Aorta (tissue), 5 donors: ENCODE measurements at regions not wholly inside any gene's neighbourhood (a gene's known extent, or its start where the extent isn't known, plus 50 kb on each side); places are given as distances from the start of the nearest gene placed in this dataset.

Experiments used
- ATAC-seq: fragments of 200-7000 bp; cut with Tn5 transposase; one replicate; pipeline ENCODE4 v1.9.1; 2022; ENCODE audit warnings: moderate library complexity; ENCODE audit not compliant: low FRiP score
- DNase-seq, 2 donors: peaks; one replicate each; pipeline ENCODE4 v3.0.0-alpha.2; 2020
- H3K27ac ChIP-seq, 2 donors: one replicate each; pipeline ENCODE4 v1.5.1; 2013; ENCODE audit warnings: low read length in 2 of 2, mild to moderate bottlenecking in 2 of 2, moderate library complexity in 2 of 2, control low read depth in 1 of 2, inconsistent platforms in 1 of 2, low read depth in 1 of 2
- H3K27me3 ChIP-seq, 2 donors: one replicate each; pipeline ENCODE4 v1.6.1; 2013; ENCODE audit warnings: control low read depth in 1 of 2, low read length in 1 of 2, mild to moderate bottlenecking in 1 of 2, moderate library complexity in 1 of 2; ENCODE audit not compliant: insufficient read depth in 2 of 2, control insufficient read depth in 1 of 2
- H3K36me3 ChIP-seq, 2 donors: one replicate each; pipeline ENCODE4 v1.6.1; 2013; ENCODE audit warnings: control low read depth in 1 of 2, low read length in 1 of 2, mild to moderate bottlenecking in 1 of 2; ENCODE audit not compliant: insufficient read depth in 2 of 2, control insufficient read depth in 1 of 2
- H3K4me1 ChIP-seq, 2 donors: one replicate each; pipeline ENCODE4 v1.6.1; 2013; ENCODE audit warnings: low read length in 2 of 2, control low read depth in 1 of 2, mild to moderate bottlenecking in 1 of 2, moderate library complexity in 1 of 2; ENCODE audit not compliant: insufficient read depth in 2 of 2, control insufficient read depth in 1 of 2
- H3K4me3 ChIP-seq, 2 donors: one replicate each; pipeline ENCODE4 v1.5.1; 2013; ENCODE audit warnings: low read length in 2 of 2, control low read depth in 1 of 2, mild to moderate bottlenecking in 1 of 2
- H3K9me3 ChIP-seq: one replicate; pipeline ENCODE4 v1.6.1; 2013; ENCODE audit warnings: mild to moderate bottlenecking, low read length; ENCODE audit not compliant: control insufficient read depth
- WGBS, 2 donors: extraction: QIAGEN DNeasy Blood & Tissue Kit; methylation state at CpG; one replicate each; pipeline ENCODE4 v1.1.7; 2013; 5-methylcytosine and 5-hydroxymethylcytosine counted together
- intact Hi-C, 2 donors: fragments of 100-400 bp; cut with DNase I; formaldehyde crosslinking; loops; one replicate each; pipeline versions ENCODE4 v1.14.2 to v1.15.0; 2022
- donor health status: healthy with polysubstance abuse.
- donor health status: Bipolar disorder and iron deficiency.
- donor health status: DM: no; HTN: no; CAD: no.
- donor health status: DM: no; HTN: no; CAD: no.
- donor health status: DM: yes; HTN: yes; CAD: no.

- WGBS, 2 donors: 86 to 92% methylated on average over 3 of the region's 3 CpGs
- Histone ChIP-seq H3K4me1 (no peaks in the 10 kb centered on the region), H3K27ac (no peak overlapping the region), H3K36me3 (no peaks in the 10 kb centered on the region), H3K4me3 (no peak overlapping the region), H3K9me3 (no peaks in the 10 kb centered on the region), H3K27me3 (no peaks in the 10 kb centered on the region)
- intact Hi-C loops: no loop called here
- ATAC-seq: no peak
- DNase-seq: no peak
Observed at GRCh38 chr1:191869790-191870312, 288.4 kb upstream of the RGS18 start.

GRCh38 chr1:191870490-191870889, 287.8 kb upstream of the RGS18 start:
- no peak overlapping the region for H3K4me3 ChIP-seq
- 87 to 91% methylated on average over 3 of the region's 3 CpGs for WGBS, 2 donors

DNA sequence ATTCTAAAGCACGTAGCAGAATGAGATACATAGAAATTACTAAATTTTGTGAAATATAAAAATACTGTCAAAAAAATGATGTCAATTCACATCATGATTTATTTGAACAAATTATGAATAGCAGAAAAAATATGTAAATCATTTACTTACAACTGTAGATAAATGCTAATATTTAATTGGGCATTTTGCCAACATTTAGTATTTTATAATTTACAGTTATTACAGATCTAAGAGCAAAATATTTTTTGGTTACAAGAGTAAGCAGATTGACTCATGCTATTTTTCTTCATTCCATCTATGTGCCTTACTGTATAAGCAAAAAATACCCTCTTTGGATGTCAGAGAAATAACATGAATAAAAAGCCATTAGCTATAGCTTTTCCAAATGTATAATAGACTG, 282.3 kb upstream of the RGS18 start:
- intact Hi-C loops: no loop called here
- H3K27ac ChIP-seq: no peak overlapping the region
- H3K4me1 ChIP-seq: no peaks in the 10 kb centered on the region
- H3K9me3 ChIP-seq: no peaks in the 10 kb centered on the region
- H3K4me3 ChIP-seq: no peak overlapping the region
- H3K36me3 ChIP-seq: no peaks in the 10 kb centered on the region
- no peak for DNase-seq
- WGBS, 2 donors: 91 to 95% methylated on average over 1 of the region's 1 CpG
- H3K27me3 ChIP-seq: no peaks in the 10 kb centered on the region
- ATAC-seq: no peak

More at GRCh38 chr1:191870490-191870889, 287.8 kb upstream of the RGS18 start:
- Histone ChIP-seq H3K27me3 (no peaks in the 10 kb centered on the region), H3K4me1 (no peaks in the 10 kb centered on the region), H3K9me3 (no peaks in the 10 kb centered on the region), H3K36me3 (no peaks in the 10 kb centered on the region), H3K27ac (no peak overlapping the region)
- ATAC-seq (no peak), DNase-seq (no peak)
- intact Hi-C loops: no loop called here

DNA sequence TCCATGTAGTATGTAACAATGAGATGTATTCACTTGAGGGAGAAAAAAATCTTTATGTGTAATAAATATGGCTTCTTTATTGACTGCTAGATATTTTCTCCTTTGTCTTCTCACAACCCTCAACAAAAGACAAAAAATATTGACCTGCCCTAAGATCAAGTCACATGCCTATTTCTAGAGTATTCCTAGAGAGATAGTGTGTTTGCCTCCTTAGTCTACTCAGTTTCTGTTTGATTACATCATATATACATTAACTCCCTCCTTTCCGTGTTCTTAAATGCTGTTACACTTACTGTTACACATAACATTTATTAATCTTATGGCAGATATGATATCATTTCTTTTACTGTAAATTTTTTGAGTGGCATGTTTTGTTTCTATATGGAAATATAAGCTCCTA, 281.6 kb upstream of the RGS18 start:
- WGBS, 2 donors: 76 to 83% methylated on average over 1 of the region's 1 CpG
- Histone ChIP-seq H3K9me3 (no peaks in the 10 kb centered on the region), H3K27me3 (no peaks in the 10 kb centered on the region), H3K36me3 (no peaks in the 10 kb centered on the region), H3K4me1 (no peaks in the 10 kb centered on the region), H3K27ac (no peak overlapping the region), H3K4me3 (no peak overlapping the region)
- intact Hi-C loops: no loop called here
- DNase-seq (no peak), ATAC-seq (no peak)

GRCh38 chr1:191882870-191883269, 275.4 kb upstream of the RGS18 start:
- 7 to 14% methylated on average over 1 of the region's 1 CpG for WGBS, 2 donors
- Histone ChIP-seq H3K4me3 (no peak overlapping the region), H3K27ac (no peak overlapping the region), H3K9me3 (no peaks in the 10 kb centered on the region), H3K4me1 (no peaks in the 10 kb centered on the region), H3K36me3 (no peaks in the 10 kb centered on the region), H3K27me3 (no peaks in the 10 kb centered on the region)
- ATAC-seq (no peak), DNase-seq (no peak)
- intact Hi-C loops: no loop called here

DNA sequence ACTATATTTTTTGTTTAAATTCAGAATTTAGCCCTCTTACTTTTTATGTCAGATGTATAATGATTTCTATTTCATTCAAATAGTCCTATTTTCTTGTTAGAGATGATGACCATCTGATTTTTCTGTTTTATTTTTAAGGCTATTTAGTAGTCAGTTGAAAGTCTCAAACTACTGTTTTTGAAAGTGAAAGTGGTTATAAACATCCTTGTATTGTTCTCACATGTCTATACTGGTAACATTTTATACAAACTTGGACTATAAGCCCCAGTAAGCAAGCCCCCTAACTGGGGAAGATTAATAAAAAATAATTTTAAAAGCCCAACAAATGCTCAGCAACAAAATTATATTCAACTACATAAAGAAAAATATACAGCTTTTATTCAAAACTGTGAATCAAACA, 271.3 kb upstream of the RGS18 start:
- H3K4me3 ChIP-seq: no peak overlapping the region
- no peaks in the 10 kb centered on the region for H3K36me3 ChIP-seq
- intact Hi-C loops: no loop called here
- no peak for ATAC-seq
- no peak for DNase-seq
- no peaks in the 10 kb centered on the region for H3K4me1 ChIP-seq
- no peak overlapping the region for H3K27ac ChIP-seq
- no peaks in the 10 kb centered on the region for H3K27me3 ChIP-seq
- peaks cover 2% of the 10 kb centered on the region for H3K9me3 ChIP-seq

- peak; percentile 15 for ATAC-seq
- Histone ChIP-seq H3K27me3 (no peaks in the 10 kb centered on the region), H3K27ac (no peak overlapping the region), H3K4me1 (no peaks in the 10 kb centered on the region), H3K4me3 (no peak overlapping the region), H3K36me3 (no peaks in the 10 kb centered on the region), H3K9me3 (peaks cover 2% of the 10 kb centered on the region)
- 40 to 43% methylated on average over 4 of the region's 4 CpGs for WGBS, 2 donors
- DNase-seq: no peak
- intact Hi-C loops: no loop called here
Observed at GRCh38 chr1:191888996-191889622, 269.2 kb upstream of the RGS18 start.

DNA sequence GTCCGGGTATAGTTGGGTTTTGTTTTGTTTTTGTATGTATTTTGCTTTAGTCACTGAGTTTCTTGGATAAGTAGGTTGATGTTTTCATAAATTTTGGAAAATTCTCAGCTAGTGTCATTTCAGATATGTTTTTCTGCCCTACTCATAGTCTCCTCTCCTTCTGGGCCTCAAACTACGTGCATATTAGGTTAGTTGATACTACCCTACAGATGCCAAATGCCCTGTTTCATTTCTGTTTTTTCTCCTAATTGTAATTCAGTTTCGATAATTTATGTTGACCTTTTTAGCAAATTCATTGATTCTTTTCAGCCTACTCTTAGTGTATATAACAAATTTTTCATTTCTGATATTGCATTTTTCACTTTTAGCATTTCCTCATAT, 268.6 kb upstream of the RGS18 start:
- Histone ChIP-seq H3K27ac (no peak overlapping the region), H3K4me1 (no peaks in the 10 kb centered on the region), H3K9me3 (peaks cover 2% of the 10 kb centered on the region), H3K27me3 (no peaks in the 10 kb centered on the region), H3K4me3 (no peak overlapping the region), H3K36me3 (no peaks in the 10 kb centered on the region)
- intact Hi-C loops: no loop called here
- ATAC-seq (no peak), DNase-seq (no peak)
- 80 to 83% methylated on average over 3 of the region's 3 CpGs for WGBS, 2 donors

- intact Hi-C loops: no loop called here
- peaks cover 2% of the 10 kb centered on the region for H3K9me3 ChIP-seq
- ATAC-seq (no peak), DNase-seq (no peak)
- H3K4me3 ChIP-seq: no peak overlapping the region
- 94 to 97% methylated on average over 3 of the region's 3 CpGs for WGBS, 2 donors
- H3K27me3 ChIP-seq: no peaks in the 10 kb centered on the region
- H3K27ac ChIP-seq: no peak overlapping the region
- no peaks in the 10 kb centered on the region for H3K4me1 ChIP-seq
- no peaks in the 10 kb centered on the region for H3K36me3 ChIP-seq
Observed at GRCh38 chr1:191890433-191891088, 267.7 kb upstream of the RGS18 start.
